Tibial nerve (tissue), 4 donors: ENCODE measurements at regions not wholly inside any gene's neighbourhood (a gene's known extent, or its start where the extent isn't known, plus 50 kb on each side); places are given as distances from the start of the nearest gene placed in this dataset.

Experiments
- CTCF ChIP-seq, 5 experiments: fragments of 200-600 bp in 3 of 5; fragments of 450-650 bp in 2 of 5; sonication (generic) in 3 of 5; IDR thresholded peaks; one replicate each; pipeline ENCODE4 v1.5.1; 2016 to 2019; ENCODE audit warnings: antibody characterized with exemption in 5 of 5, mild to moderate bottlenecking in 3 of 5, moderate library complexity in 2 of 5
- EP300 ChIP-seq, 2 donors: sonication (generic); formaldehyde crosslinking; IDR thresholded peaks; one replicate each; pipeline ENCODE4 v1.6.1; 2017; ENCODE audit warnings: antibody characterized with exemption in 2 of 2, mild to moderate bottlenecking in 1 of 2
- POLR2A ChIP-seq, 2 donors: fragments of 450-650 bp; IDR thresholded peaks; one replicate each; pipeline ENCODE4 v1.6.1; 2017; ENCODE audit warnings: antibody characterized with exemption in 2 of 2, mild to moderate bottlenecking in 2 of 2, moderate library complexity in 2 of 2

- TF ChIP-seq CTCF (IDR thresholded peaks at IDR 0.05) (no peak), POLR2A (IDR thresholded peaks at IDR 0.05) (no peak), EP300 (IDR thresholded peaks at IDR 0.05) (no peak)
Measured at GRCh38 chr1:37373413-37373812, 101.0 kb upstream of the ZC3H12A start.
